ENCODE measurements at regions not wholly inside any gene's neighbourhood (a gene's known extent, or its start where the extent isn't known, plus 50 kb on each side); places are given as distances from the start of the nearest gene placed in this dataset.

DNA sequence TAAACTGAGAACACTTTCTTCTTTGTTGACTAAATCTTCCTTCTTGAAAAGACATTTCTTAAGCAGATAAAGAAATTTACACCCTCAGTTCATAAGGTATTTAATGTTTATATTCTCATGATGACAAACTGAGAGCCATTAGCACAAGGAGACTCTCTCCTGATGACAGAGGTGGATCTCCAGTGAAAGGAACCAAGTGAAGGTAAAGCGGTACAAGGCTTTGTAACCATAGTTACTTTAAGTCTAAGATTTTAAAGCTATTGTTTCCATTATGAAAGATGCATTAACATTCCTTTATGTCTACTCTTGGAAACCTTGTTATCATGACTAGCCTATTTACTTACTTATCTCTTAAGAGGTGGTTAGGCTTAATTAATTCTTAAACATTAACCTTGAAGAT, 737.1 kb downstream of the MECOM start:
- TF ChIP-seq CTCF (IDR thresholded peaks at IDR 0.05; ENCODE audit: insufficient read depth, low read depth, low read length) = no peak
- DNase-seq (ENCODE audit: low read depth) = no peak
- H3K4me3 ChIP-seq (ENCODE audit: low read depth, low read length) = no peak overlapping the region

DNA sequence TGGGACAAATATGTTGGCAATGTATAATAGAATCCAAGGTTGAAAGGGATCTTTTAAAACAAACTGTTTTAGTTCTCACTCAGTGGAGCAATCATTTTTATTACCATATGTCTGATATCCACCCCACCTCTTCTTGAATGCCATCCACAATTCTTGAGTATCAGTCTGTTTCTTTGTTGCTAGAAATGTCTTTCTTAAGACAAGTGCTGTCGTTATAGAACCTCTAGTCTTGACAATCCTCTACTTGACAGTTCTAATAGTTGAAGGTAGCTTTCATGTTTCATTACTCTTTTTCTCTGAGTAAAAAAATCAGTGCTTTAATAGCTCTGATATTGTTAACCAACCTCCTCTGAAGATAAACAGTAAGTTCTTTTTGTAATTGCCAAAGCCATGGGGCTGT, 737.9 kb downstream of the MECOM start:
- no peak for TF ChIP-seq CTCF (IDR thresholded peaks at IDR 0.05; ENCODE audit: insufficient read depth, low read depth, low read length)
- no peak for DNase-seq (ENCODE audit: low read depth)
- no peak overlapping the region for H3K4me3 ChIP-seq (ENCODE audit: low read depth, low read length)

DNA sequence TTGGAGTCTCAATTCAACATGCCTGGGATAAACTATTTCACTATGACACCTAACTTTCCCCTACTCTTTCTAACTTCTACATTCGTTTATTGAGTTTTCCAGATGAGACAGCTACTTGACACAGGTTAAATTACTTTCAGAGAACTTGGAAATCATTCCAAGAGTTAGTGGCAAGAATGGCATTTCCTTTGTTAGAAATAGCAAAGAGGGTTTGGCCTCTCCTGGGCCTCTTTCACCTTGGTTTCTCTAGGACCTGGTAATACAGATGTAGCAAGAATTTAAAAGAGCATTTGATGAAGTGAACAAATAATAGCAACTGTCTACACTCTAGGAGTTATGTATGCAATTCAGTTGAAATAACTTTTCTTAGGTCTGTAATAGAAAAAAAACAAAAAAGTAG, 748.9 kb downstream of the MECOM start:
- no peak for DNase-seq (ENCODE audit: low read depth)
- H3K4me3 ChIP-seq (ENCODE audit: low read depth, low read length) = no peak overlapping the region
- TF ChIP-seq CTCF (IDR thresholded peaks at IDR 0.05; ENCODE audit: insufficient read depth, low read depth, low read length) = no peak

DNA sequence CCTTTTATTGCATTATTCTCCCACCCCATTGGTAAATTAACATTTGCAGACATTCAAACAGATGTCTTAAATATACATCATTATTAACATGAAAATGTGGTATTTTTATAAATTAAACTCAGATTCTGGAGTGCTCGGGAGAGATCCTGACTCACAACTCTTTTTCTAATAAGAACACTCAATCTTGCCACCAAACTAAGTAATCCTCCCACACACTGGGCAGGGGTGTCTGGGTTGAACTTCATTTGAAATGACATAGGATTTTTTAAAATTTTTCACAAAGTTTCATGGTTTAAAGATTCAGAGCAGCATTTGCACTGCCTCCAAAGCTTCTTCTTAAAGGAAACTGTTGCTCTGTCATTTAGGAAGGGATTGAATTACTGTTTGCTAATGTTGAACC, 754.3 kb downstream of the MECOM start:
- no peak overlapping the region for H3K4me3 ChIP-seq (ENCODE audit: low read depth, low read length)
- no peak for TF ChIP-seq CTCF (IDR thresholded peaks at IDR 0.05; ENCODE audit: insufficient read depth, low read depth, low read length)
- DNase-seq (ENCODE audit: low read depth) = no peak

GRCh38 chr3:168895419-168895818, 768.1 kb downstream of the MECOM start:
- no peak overlapping the region for H3K4me3 ChIP-seq (ENCODE audit: low read depth, low read length)
- no peak for DNase-seq (ENCODE audit: low read depth)
- no peak for TF ChIP-seq CTCF (IDR thresholded peaks at IDR 0.05; ENCODE audit: insufficient read depth, low read depth, low read length)

DNA sequence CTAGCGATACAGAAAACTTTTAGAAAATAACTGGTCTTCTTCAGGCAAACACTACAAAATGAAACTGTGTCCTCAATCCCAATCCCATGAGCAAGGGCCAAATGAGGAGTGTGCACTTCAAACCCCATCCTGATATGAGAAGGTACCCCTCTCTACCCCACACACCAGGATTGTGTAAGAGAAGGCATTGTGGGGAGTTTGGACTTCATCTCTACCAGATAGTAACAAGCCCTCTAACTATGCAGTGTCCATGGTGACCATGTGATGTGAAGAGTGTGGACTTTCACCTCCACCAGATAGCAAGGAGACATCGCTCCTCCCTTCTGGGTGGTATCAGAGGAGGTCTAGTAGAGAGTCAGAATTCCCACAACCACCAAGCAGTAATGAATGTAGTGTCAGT, 769.3 kb downstream of the MECOM start:
- no peak overlapping the region for H3K4me3 ChIP-seq (ENCODE audit: low read depth, low read length)
- DNase-seq (ENCODE audit: low read depth) = no peak
- TF ChIP-seq CTCF (IDR thresholded peaks at IDR 0.05; ENCODE audit: insufficient read depth, low read depth, low read length) = no peak

- no peak overlapping the region for H3K4me3 ChIP-seq (ENCODE audit: low read depth, low read length)
- no peak for TF ChIP-seq CTCF (IDR thresholded peaks at IDR 0.05; ENCODE audit: insufficient read depth, low read depth, low read length)
- no peak for DNase-seq (ENCODE audit: low read depth)
Measured at GRCh38 chr3:168889666-168890065, 773.8 kb downstream of the MECOM start.

Measured in fibroblast of villous mesenchyme (primary cell).